ENCODE measurements at regions not wholly inside any gene's neighbourhood (a gene's known extent, or its start where the extent isn't known, plus 50 kb on each side); places are given as distances from the start of the nearest gene placed in this dataset.

DNA sequence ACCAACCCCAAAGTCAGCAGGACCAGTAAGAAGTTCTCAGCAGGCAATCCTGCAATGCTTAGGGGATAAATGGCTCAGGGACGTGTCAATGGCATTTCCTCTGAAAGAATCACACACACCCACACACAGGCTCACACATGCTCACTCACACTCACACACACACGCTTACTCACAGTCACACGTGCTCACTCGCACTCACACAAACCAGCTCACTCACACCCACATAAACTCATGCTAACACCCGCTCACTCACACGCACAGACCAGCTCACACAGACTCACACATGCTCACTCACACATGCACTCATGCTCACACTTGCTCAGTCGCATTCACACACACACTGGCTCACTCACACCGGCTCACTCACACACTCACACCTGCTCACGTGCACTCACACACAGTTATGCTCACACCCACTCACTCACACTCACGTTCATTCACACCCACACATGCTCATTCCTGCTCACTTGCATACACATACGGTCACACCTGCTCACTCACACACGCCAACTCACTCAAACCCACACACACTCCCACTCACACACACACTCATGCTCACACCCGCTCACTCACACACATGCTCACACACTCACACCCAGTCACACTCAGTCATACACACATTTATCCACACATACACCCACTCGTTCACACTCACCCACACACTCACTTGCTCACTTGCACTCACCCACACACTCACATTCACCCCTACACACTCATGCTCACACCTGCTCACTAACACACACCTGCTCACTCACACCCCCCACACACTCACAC lies 436.8 kb downstream of the BCL11B start:
- no peak for DNase-seq

DNA sequence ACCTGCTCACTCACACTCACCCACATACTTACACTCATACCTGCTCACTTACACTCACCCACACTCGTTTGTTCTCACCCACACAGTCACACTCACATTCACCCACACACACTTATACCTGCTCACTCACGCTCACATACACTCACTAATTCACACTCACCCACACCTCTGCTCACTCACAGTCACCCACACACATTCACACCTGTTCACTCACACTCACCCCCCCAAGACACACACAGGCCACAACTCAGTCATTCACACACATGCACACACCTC lies 436.2 kb downstream of the BCL11B start:
- no peak for DNase-seq

DNA sequence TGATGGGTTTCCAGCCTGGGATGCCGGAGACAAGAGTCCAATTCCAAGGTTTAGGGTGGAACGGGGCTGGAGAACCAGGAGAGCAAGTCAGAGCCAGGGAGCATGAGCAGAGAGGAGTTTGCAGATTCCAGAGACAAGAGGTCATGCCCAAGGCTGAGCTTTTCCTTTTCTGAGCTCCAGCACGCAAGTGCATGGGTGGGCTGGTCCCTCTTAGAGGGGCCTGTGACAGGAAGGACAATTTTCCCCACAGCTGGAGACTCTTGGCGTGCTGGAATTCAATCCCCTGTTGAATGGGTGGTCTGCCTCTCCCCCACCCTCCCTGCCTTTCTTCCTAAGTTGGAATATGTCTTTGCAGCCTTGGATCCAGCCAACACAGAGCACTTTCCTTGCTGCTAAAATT lies 431.9 kb downstream of the BCL11B start:
- no peak for DNase-seq

DNA sequence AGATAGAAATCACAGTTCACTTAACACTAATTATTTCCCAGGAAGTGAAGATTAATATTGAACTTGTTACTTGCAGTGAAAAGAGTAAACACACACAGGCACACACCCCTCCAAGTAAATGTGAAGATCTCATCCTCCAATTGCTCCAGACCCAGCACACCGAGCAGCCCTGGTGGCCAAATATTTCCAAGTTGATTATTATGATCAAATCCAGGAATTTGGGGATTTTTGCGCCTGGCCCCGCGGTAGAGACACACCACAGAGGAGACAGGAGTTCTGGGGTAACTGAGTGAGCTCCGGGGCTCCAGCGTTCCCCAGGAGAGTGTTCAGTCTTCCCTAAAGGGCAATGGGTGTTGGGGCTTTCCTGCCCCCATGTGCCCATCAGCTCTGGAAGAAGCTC lies 431.5 kb downstream of the BCL11B start:
- DNase-seq: no peak

DNA sequence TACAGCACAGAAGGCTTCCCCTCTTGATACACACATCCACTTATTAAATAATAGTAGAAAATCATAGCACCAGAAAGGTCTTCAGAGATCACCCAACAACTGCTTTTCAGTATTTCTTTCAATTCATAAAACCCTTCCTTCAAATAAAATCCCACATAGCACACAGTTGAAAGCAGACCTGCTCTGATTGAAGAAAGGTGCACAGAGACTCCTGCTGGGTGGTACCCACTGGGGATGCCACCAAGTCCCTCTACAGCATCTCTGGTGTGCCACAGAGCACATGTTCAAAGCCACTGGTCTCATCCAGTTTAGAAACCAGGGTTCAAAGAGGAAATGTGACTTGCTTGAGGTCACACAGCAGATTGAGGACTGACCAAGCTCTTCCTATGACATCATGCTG lies 427.5 kb downstream of the BCL11B start:
- no peak for DNase-seq

DNA sequence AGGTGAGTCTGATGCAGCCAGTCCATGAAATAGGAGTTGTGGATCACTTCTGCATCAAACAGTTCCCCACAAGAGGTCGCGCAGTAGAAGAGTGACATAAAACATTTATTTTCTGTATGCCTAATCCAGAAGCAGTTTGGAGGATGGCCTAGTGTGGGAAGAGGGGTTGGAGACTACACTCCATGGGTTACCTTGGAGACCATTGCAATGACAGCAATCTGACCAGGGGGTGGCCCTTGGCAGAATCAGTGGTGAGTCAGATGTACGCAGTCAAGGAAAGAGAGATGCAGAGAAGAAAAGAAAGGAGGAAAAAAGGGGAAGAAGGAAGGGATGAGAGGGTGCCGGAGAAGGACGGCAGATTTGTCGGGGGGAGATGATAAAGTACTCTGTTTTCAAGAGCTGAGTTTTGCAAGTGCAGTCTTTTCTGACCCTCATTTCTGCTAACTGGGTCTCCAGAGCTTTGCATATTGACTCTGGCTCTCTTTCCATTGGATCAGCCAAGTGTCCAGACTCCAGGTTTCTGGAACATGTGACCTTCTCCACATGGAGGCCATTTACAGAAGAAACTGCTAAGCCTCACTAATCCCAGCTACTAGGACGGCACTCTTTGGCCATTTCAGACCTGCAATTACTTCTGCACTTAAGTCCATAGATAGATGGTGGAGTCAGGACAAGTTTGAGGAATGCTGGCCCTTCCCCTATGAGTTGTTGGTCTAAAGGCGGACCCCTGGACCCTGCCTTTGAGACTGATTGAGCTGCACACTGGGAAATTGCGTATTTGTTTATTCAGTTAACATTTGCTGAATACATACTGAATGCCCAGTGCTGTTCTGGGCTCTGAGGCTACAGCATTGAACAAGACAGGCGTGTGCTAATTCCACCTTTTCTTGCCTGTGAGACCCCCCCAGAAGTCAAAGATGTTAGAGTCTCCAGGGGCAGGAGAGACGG lies 424.2 kb downstream of the BCL11B start:
- DNase-seq: no peak

DNA sequence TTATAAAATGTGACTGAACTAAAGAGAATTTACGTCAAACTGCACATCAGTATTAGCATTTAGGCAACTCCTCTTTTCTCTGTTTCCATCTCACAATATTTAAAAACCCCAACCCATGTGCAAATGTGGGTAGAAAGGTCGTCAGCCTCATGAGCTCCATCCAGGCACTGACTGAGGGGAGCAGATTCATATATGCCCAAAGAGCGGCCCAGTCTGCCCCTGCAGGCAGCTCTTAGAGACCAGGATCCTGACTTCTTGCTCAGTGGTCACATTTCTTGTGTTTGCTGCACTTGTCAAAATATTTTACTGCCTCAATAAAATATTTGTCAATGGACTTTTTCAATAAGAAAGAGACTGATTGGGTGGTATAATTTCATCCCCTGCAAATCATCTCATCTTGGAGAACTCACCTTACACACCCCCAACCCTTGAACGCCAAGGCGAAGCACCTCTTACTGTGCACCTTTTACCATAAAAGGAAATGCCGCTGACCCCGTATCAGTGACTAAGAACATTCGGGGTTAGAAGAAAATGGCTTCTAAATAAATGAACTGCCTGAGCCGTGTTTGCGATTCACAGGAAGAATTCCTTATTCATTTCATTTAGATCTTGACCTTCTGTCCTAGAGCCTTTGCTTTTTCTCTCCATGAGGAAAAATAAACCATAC lies 418.8 kb downstream of the BCL11B start:
- no peak for DNase-seq

DNA sequence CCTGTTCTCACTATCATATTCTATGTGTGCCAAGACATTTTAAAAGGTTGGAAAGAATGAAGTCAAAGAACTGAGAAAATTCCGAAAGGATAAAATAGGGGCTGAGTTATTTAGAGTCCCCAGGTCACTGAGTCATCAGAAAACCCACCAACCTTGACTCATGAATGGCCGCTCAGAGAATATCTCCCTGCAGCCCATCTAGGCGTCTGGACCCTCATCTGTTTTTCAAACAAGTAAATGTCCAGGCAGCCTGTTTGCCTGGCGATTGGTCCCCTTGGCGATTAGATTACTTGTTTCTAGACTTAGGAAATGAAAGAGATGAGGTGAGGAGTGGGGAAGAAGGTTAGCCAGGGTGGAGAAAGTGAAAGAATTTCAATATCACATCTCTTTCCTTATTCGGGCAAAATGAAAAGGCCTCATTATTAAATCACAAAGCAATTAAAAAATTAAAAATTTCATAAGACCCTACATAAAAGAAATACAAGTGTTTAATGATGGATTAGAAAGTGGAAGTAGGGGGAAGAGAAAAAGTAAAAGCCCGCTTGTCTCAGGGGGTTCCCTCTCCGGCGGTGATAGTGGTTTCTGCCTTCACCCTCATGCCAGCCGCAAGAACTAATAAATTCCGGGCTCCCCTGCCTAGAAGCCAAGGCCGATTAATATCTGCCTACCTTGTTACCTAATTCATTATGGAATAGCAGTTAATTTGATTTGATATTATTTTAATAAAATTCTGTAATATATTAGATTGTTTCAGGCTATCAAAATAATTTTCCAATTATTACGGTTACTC lies 415.9 kb downstream of the BCL11B start:
- DNase-seq: no peak

DNA sequence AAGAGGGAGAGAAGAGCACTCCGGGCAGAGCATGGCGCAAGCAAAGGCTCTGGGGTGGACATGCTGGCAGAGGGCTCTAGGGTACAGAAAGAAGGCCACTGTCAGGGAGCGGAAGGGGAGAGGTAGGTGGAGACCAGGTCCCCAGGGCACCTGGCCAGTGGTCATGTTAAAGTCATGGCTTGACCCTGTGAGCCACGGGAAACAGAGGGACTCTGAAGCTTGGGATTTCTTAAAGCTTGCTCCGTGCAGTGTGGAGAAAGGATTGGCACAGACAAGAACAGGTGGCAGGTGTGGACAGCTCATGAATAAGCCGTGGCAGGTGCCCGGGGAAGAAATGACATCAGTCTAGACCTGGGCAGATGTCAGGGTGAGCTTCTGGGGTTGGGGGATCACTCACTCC lies 413.8 kb downstream of the BCL11B start:
- DNase-seq: no peak

DNA sequence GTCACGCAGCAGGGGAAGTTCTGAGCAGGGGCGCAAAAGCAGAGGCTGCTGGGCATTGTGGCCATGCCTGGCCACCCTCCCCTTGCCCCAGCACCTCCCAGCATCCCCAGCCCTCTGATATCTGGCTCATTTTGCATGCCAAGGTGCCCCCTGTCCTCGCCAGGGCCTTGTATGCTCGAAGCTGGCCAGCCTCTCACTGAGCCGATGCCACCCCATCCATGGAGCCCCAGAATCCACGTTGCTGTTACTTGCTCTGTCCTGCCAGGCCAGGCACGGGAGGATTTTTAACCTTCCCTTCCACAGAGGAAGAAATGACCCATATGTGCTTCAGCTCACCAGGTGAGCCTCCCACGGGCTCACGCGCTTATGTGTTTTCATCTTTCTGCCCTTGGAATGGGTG lies 413.4 kb downstream of the BCL11B start:
- no peak for DNase-seq

DNA sequence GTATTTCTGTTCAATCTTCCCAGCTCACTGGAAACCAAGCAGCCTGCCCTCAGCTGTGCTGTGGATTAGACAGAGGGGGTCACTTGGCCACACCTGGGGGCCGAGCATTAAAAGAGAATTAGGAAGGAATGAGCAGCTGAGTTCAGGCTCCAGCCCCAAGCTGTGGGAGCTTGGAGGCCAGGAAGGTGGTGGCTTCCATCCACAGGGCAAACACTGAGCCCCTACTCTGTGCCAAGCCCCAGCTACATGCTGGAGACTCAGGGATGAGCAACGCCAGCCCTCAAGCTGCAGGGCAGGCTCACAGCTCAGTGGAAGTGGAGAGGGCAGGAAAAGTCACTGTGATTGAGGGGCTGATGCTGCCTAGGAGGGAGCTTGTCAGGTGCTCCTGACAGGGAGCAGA lies 412.7 kb downstream of the BCL11B start:
- no peak for DNase-seq

DNA sequence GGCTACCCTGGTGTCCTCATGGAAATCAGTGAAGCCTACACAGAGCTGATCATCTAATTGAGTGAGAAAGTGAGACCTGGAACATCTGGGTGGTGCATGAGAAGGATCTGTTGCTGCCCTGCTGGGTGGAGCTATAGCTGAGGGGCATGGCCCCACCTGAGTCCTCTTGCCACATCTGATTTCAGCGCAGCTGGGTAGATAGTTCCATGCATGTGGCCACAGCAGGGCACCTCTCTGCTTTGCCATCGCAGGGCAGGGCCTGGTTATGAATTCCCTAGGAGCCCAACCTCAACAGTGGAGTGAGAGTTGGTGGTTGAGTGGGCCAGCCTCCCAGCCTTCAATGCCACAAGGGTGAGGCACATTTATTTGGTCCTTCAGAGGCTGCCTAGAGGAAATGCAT lies 407.8 kb downstream of the BCL11B start:
- no peak for DNase-seq

DNA sequence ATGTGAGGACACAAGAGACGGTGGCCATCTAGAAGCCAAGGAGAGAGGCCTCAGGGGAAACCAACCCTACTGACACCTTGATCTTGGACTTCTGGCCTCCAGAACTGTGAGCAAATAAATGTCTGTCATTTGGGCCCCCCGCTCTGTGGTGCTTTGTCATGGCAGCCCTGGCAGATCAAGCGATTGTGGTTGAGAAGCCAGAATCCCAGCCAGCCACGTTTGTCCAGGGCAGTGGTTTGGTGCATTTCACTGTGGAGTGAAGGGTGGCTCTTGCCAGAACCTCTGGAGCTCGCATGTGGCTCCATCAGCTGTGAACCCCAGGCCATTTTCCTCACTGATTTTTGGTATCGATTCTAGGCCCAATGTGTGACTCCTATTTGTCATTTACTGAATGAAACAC lies 404.9 kb downstream of the BCL11B start:
- DNase-seq: no peak

DNA sequence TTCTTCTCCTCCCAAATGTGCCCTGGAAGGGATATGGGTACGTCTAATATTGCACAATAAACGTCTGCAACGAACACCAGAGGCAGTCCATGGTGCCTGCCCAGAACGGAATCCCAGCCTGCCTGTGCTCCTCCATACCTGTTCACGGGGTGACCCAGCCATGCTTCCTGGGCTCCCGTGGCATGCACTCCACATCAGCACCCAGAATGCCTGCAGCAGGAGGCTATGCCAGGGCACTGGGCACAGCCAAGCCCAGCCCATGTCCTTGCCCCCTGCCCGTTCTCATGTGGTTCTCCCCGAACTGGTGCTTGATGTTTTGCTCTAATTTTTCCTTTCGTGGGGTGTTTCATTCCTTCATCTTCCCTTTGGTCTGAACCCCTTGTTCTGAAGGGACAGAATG lies 404.3 kb downstream of the BCL11B start:
- DNase-seq: no peak

DNA sequence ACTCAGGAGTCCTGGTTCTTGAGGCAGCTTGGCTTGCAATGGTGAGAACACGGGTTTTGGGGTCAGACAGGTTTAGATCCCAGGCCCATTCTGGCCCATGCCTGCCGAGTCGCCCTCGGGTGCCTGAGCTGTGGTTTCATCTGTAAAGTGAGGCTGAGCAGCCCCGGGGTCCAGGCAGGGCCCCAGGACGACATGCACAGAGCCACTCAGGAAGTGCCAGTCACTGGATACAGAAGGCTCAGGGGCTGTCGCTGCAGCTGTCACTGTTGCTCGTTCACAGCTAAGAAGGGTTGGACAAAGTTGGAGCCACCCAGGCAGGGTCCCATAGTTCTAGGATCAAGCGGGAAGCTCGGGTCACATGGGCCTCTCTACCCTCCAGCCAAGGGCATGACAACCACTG lies 403.1 kb downstream of the BCL11B start:
- no peak for DNase-seq

DNA sequence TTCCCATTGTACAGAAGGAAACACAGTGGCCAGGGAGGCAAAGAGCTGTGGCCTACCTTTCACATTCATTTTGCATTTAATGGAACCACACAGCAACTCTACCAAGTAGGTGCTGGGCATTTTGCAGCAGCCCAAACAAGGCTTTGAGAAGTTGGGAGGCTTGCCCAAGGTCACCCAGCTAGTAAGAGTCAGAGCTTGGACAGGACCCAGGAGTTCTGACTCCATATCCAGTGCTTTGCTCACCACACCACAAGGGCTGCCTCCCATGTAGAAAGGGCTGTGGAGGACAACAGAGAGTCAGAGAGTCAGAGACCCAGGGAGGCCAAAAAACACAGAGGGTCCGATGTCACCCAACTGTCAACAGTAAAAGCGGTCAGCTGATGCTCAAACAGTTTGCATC lies 400.2 kb downstream of the BCL11B start:
- no peak for DNase-seq

DNA sequence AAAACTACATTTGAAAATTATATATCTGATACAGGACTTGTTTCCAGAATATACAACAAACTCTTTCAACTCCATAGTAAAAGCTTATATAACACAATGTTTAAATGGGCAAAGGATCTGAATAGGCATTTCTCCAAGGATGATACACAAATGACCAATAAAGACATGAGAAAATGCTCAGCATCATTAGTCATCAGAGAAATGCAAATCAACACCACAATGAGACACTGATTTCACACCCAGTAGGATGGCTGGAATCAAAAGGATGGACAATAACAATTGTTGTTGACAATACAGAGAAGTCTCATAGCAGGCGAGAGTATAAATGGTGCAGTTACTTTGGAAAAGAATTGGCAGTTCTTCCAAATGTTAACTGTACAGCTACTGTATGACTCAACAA lies 394.9 kb downstream of the BCL11B start:
- DNase-seq: no peak

DNA sequence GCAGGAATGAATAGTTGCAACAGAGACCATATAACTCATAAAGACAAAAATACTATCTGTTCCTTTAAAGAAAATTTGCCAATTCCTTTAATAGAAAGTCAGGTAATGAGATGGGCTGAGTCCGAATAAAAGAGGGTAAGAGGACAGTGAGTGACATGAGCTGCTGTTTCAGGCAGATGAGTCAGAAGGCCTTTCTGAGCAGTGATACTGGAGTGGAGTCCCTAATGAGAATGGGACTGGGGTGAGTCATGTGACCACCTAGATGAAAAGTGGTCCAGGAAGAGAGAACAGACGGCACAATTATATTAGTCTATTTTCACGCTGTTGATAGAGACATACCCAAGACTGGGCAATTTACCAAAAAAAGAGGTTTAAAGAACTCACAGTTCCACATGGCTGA lies 393.7 kb downstream of the BCL11B start:
- DNase-seq: no peak

DNA sequence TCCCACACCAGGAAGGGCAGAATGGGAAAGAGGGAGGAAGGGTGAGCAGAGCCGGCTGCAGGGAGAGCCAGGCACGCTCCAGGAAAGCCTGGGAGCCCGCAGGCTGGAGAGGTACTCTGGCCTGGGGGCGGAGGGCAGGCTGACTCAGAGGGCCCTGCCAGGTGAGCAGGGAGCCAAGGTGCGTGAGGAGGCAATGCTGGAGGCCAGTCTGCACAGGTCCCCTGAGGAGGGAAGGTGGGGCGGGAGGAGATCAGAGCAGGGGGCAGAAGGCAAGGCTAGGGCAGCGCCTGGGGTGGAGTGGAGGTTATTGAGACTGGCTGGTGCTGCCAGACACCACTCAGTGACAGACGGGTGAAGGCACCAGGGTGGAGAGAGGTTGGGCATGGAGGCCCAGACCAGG lies 385.0 kb downstream of the BCL11B start:
- DNase-seq: no peak

DNA sequence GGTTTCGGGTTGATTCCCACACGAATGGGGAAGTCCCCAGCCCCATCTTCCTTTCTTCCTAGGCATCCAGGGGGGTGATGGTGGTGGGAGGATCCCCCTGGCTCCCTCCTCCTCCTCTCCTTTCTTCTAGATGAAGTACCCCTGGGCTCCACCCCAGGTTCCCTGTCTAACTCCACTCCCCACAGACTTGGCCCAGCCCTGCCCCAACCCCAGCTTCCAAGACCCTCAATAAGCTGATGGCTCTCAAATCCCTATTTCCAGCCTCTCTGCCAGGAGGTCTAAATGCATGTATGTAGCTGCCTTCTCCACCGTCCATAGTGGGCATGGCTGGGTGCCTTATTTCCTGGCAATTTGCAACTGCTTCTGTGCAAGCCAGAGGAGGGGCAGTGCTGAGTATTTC lies 383.7 kb downstream of the BCL11B start:
- no peak for DNase-seq

DNA sequence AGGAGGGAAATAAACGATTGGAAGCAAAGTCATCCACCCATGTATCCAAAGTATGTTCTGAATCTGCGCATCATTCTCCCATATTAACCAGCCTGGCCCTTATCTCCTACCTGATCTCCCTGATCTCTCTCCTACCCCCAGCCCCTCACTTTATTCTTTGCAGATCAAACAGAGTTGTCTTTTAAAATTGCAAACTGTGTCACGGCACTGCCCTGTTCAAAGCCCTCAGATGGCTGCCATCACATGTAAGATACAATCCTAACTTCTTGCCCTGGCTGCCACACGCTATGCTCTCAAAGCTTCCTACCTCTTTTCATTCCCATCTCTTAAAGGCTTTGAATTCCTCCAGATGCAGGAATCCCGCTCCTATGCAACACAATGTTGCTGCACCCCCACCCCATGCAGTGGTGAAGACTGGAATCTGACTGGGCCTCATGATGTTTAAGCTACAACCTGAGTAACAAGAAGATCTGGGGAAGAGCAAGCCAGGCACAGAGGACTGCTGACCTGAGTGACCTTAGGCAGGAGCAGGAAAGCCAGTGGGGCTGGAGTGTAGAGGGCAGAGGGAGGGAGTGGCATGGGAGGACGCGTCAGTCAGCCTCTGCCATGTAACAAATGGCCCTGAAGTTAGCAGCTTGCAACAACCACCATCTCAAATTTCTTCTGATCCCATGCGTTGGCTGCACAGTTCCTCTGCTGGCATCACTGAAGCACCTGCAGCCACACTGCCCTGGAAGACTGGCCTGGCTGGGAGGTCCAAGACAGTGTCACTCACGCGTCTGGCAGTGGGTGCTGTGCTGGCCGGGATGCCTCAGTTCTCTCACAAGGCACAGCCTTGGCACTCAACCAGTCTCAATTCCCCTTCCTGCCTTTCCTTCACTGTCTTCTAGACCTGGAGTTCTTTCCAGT lies 382.8 kb downstream of the BCL11B start:
- DNase-seq: no peak

DNA sequence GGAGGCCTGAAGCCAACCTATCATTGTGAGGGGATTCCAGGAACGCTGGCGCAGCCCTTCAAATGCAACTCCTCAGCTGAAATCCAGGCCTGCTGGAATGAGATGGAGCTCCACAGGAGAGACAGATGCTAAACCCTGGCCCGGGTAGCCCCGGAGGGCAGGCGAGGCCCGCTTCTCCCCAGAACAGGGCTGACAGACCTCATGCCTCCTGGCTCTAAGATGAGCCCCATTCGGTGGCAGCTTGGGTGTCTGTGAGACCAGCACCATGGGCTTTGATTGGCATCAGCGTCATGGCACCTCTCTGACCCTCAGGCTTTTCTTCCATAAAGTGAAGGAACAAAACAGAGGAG lies 382.2 kb downstream of the BCL11B start:
- no peak for DNase-seq
